ENCODE measurements at regions not wholly inside any gene's neighbourhood (a gene's known extent, or its start where the extent isn't known, plus 50 kb on each side); places are given as distances from the start of the nearest gene placed in this dataset.

DNA sequence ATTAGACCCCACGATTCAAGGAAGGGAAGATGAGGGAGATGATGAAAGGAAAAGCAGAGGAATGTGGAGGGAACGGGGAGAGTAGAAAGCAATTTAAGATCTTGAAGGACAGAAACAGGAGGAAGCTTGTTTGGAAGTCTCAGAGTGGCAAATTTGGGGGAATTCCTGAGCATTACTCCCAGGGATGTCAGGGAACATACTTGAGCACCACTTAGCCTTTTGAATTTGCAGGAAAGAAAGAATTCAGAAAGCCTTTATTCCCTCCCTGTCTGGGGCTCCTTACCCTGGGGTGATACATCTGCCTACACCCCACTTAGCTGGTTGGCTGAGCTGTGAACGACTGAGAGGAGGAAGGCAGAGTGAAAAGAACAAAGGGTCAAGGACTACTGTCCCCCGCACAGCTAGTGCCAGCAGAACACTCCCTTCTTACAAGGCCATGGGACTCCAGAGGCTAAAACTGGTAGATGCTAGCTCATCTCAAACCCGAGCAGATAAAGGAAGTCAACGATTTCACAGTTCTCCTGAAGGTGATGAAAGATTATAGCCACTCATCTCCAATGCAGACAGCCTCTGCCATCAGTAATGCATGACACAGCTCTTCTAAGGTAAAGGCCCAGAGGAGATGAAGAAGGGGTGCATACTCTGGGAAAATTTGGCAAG, 84.0 kb upstream of the AKIP1 start:
- no peak for DNase-seq

DNA sequence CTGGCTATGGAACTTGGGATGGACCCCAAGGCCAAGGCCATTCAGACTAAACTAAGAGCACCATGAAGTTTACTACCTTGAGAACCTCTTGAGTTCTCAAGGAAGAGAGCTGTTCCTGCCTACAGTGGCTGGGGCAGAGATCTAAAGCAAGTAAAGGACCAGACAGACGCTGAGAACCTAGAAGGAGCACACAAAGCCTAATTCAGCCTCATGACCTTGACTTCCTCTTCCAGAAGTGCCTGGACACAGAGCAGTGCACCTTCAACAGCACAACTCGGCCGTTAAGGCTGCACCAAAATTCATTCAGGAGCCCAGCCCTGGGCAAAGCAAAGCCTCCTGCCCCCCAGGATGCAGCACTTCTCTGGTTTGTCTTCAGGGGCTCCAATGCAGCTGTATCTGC, 82.9 kb upstream of the AKIP1 start:
- DNase-seq, result no peak

DNA sequence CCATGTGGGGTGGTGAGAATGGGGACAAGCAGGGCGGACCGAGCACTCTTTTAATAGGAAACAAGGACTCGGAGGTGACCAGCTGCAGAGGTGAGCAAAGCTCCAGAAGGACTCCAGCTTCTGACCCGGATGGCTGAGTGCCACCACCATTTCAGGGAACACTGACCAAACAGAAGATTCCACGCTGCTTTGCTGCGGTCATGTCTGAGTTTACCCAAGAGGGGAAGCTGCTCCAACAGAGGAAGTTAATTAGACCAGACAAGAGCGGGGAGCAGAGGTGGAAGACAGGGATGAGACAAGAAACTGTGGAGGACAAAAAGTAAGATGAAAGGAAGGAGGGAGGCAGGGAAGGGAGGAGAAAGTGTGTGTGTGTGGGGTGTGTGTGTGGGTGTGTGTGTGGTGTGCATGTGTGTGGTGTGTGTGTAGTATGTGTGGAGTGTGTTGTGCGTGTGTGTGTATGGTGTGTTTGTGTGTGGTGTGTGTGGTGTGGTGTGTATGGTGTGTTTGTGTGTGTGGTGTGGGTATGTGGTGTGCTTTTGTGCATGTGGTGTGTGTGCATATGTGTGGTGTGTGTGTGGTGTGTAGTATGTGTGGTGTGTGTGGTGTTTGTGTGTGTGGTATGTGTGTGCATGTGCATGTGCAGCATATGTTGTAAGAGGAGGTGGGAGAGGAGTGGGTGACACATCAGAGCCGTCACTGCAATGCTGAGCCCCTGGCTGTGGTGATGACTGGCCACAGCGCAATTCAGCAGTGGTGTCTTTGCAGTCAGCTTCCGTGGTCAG, 82.2 kb upstream of the AKIP1 start:
- no peak for DNase-seq

DNA sequence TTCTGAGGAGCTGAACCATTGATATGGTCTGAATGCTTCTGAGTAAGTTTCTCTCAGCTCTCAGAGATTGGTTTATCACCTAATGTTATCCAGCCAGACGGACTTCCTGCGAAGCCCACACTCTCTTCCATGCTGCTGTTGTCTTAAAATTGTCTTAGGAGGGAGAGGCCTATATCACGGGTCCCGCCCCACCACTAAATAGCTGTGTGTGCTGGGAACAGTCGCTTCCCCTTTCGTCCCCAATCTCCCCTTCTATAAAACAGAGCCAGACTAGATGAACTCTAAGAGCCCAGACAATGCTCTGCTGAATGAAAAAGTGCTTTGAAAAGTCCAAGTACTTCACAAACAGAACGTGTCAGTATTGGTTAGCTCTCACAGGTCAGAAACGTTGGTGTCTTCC, 81.4 kb upstream of the AKIP1 start:
- DNase-seq, result no peak

DNA sequence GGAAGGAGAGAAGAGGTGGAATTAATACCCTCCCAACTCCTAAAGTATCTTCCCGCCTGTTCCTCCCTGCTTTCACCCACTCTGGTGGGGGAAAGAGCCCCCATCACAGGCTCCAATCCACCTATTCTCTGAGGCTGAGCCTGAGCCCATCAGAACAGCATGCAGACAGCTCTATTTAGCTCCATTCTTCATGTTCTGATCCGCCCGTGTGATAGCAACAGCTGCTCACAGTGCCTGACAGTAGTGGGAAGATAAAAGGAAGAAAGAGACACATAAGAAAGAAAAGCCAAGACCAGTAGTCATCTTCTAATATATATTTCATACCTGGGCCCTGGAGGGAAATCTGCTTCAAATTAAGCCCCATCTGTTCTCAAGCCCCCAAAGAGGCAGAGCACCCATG, 80.3 kb upstream of the AKIP1 start:
- DNase-seq, result no peak

DNA sequence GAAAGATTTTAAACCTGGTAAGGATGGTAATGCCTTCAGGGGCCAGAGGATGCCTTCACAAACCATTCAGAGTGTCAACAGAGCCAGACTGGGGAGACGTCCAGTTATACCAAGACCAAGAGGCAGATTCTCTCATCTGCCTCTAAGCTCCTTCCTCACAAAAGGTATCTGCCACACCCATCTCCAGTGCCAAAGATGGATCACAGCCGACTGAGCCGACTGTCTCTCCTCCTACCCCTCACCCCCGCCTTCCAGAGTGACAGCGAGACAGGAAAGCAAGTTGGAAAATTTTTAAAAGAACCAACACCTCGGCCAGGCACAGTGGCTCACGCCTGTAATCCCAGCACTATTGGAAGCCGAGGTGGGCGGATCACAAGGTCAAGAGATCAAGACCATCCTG, 79.1 kb upstream of the AKIP1 start:
- DNase-seq, result no peak

DNA sequence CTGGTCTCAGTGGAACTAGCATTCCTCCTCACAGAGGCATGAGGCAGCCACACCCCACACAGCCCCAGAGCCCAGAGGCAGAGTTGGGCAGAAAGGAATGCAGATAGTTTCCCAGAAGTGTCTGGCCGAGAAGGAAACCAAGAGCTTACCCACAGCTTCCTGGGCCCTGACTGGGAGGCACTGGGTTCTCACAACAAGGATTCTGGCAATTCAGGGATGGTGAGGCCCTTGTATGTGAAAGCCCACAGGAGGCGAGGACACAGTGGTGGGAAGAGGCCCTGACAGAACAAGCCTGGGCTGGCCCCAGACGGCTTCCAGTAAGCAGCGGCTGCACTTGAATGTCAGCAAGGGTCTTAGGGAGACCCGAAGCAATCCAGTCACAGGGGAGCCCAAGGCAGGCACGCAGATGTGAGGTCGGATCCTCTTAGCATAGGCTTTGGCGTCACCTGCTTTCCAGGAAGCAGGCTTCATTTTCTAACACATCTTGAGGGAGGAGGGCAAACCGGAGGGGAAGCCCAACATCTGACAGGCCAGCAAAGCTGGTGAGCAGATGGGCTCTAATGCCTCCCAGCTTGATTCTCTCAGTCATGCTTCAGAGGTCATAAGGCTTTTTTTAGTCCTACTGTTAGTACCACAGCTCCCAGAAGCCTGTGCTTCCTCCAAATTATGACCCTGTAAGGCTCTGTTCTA, 78.3 kb upstream of the AKIP1 start:
- no peak for DNase-seq

DNA sequence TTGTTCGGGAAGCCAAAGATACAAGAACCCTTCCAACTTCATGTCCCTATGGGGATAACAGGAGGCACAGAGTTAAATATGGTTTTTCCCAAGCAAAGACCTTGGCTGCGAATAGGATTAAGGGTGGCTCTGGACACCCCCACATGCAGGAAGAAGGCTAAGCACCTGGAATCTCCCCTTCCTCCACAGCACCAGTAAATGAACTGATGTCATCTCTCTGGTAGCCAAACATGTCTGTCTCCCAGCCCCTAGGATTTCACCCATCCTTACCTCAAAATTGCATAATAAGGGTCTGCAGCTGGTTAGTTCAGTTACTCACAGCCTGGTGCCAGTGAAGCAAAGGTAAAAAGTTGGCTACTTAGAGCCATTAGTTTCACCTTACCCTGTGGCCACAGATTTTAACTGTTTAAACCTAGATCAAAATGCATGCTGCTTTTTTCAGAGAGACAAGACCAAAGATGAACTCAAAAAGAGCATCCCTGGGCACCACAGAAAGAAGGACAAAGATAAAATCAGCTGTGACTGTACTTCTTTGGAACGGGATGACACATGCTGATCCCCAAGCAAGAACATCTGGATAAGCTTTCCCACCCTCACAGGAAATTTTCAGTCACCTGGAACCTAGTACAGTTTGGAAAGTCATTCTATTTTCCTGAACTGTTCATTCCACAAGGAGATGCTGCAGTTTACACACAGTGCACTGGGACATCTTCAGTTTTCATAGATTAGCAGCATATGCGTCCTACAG, 77.2 kb upstream of the AKIP1 start:
- no peak for DNase-seq

DNA sequence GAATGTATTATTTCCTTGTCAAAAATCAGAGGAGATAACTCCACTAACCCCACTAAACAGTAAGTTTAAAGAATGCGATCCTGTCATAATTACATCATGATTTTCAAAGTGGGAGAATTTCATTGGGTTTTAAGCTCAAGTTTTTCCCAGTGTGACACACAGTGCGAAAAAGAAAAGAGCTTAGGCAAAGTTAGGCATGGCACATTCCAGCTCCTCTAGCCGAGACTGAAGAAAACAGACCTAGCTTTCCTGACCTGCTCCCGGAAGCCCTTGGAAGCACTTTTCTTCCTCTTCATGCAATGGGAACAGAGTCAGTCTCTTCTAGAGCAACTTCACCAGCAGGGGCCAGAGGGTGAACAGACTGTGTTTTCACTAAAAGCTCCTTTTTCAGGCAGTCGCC, 76.6 kb upstream of the AKIP1 start:
- no peak for DNase-seq

DNA sequence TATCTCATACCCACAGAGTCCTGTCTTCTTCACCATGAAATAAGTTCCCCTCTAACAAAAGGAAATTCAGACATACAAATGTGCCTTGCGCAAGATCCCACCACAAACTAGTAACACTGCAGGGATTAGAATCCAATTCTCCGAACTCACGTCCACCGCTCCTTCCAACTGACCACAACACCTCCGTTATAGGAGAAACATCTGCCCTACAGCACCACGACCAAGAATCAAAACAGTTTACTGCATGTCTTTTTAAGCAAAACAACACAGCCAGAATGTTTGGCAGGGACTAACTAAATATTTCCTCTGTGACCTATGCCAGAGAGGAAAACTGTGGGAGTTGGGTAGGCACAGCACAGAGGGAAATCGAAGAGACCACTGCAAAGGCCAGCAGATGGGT, 72.7 kb upstream of the AKIP1 start:
- DNase-seq, result no peak

DNA sequence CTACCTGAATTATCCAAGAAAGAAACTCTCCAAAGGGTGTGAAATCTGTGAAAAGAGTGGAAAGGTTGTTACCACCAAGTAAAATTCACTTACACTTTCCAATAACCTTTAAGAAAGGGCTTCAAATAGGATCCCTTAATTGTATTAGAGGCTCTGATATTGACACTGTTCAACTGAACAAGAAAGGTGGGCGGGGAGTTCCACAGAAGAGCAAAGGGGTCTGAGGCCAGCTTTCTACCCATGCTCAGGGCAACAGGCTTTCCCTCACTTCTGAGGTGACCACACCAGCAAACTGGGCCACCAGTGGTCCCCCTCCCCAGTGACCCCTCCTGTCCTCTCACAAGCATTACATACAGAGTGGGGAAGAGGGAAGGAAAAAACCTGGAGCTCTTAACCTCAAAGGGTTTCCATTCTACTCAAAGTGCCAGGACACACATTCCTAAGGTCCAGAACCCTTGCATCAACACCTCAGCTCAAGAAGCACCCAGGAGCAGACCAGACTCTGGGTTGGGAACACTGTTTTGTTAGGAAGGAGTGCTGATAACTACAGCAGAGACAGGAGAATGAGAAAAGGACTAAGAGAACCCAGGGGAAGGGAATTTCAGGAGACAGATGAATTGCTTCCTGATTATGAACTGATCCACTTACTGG, 71.6 kb upstream of the AKIP1 start:
- DNase-seq, result no peak

DNA sequence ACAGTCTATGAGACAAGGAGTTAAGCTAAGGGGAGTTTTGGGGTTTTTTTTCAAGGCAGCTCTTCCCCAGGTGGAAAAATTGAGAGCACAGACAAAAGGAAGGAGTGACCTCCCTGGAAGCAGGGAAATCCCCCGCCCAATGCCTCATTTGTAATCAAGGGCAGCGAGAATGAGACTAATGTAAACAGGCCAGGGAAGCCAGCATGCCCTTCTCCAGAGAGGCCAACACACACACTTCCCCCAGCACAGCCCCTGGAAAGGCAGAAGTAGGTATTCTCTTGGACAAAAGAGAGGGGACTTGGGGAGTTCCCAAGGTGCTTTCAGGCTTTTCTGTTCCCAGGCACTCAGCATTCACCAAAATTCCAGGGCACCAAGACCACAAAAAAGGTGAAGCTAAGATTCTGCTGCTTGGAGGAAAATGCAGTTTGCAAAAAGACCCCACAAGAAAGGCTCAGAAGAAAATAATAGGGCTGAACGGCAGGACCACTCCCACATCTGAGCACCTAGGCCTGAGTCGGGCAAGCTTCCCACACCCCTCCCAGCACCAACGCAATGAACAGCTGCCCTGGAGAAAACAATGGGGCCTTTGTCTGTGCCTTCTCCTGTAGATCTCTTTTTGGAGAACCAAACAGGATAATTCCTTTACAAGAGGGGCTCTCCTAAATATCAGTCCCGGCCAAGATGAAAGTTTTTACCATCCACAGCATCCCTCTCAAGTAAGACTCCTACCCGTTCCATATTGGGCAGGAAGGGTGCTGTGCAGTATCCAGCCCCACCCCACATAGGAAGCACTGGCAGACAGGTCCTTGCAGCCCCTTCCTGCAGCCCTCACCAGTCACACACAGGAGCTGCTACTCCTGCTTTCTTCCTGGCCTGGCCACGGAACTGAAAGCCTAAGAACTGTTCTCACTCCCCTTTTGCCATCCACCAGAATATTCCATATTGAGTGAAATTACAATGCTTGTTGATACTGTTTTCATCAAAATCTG, 70.7 kb upstream of the AKIP1 start:
- no peak for DNase-seq

DNA sequence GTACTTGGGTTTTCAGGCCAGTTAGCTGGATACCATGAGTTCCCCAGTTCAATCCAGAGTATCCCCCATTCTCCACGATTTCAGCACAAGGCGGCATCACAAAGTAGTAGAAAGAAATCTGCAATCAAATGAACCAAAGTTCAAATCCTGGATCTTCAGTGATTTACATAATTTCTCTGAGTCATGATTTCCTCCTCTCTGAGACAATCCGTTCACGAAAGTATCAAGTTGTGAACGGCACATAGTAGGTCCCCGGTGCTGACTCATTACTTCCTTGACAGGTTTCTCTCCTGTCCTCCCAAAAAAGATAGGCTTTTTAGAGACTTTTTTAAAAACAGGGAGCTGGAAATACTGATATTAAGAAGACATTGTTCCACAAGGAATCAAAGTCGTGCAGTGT, 69.1 kb upstream of the AKIP1 start:
- DNase-seq, result no peak

DNA sequence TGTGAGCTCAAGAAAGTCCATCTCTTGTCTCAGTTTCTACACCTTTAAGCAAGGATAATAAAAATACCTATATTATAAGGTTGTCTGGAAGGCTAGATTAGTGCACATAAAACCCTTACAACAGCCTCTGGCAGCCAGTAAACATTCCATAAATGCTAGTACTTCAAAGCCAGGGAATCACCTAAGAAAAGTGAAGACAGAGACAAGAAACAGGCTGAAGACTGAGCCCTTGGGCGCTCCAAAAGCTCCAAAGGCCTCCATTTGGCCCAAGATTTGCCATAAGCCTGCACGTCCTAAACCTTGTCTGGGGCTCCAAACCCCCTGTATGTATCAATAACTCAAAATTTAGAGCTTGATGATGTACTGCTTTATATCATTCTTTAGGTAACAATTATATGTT, 52.2 kb upstream of the AKIP1 start:
- no peak for DNase-seq

All from CD4-positive, alpha-beta T cell treated with Interleukin-4 for 4 hours (primary cell).